GM19467 (cell line): ENCODE measurements at regions not wholly inside any gene's neighbourhood (a gene's known extent, or its start where the extent isn't known, plus 50 kb on each side); places are given as distances from the start of the nearest gene placed in this dataset.

Experiments used
- ATAC-seq: cut with Tn5 transposase; IDR thresholded peaks from one replicate; pipeline ENCODE4 v1.9.1; 2021; ENCODE audit warnings: mild to moderate bottlenecking, moderate library complexity; ENCODE audit not compliant: unreplicated experiment

- no peak for ATAC-seq
Observed at GRCh38 chr3:168476360-168476980, 380.7 kb upstream of the GOLIM4 start.

- ATAC-seq, result no peak
Observed at GRCh38 chr3:168475704-168476103, 380.0 kb upstream of the GOLIM4 start.

- ATAC-seq, result no peak
Observed at GRCh38 chr3:168473334-168473890, 377.7 kb upstream of the GOLIM4 start.

- ATAC-seq, result no peak
Observed at GRCh38 chr3:168472783-168473182, 377.1 kb upstream of the GOLIM4 start.

- ATAC-seq, result no peak
Observed at GRCh38 chr3:168470380-168470779, 374.7 kb upstream of the GOLIM4 start.

- ATAC-seq, result no peak
Observed at GRCh38 chr3:168469436-168469835, 373.7 kb upstream of the GOLIM4 start.

GRCh38 chr3:168467115-168467714 is 371.5 kb upstream of the GOLIM4 start:
- ATAC-seq, result peak; percentile 76

GRCh38 chr3:168461793-168462192 is 366.1 kb upstream of the GOLIM4 start:
- no peak for ATAC-seq

GRCh38 chr3:168459226-168459784 is 363.6 kb upstream of the GOLIM4 start:
- ATAC-seq, result no peak

- ATAC-seq, result no peak
Observed at GRCh38 chr3:168457954-168458539, 362.3 kb upstream of the GOLIM4 start.

- no peak for ATAC-seq
Observed at GRCh38 chr3:168455814-168456213, 360.1 kb upstream of the GOLIM4 start.

GRCh38 chr3:168453623-168454022 is 357.9 kb upstream of the GOLIM4 start:
- ATAC-seq, result no peak

GRCh38 chr3:168443965-168444364 is 348.2 kb upstream of the GOLIM4 start:
- no peak for ATAC-seq

- no peak for ATAC-seq
Observed at GRCh38 chr3:168442502-168442901, 346.8 kb upstream of the GOLIM4 start.

GRCh38 chr3:168436245-168436724 is 340.6 kb upstream of the GOLIM4 start:
- no peak for ATAC-seq

- no peak for ATAC-seq
Observed at GRCh38 chr3:168431491-168431890, 335.8 kb upstream of the GOLIM4 start.

GRCh38 chr3:168427835-168428475 is 332.2 kb upstream of the GOLIM4 start:
- no peak for ATAC-seq

- no peak for ATAC-seq
Observed at GRCh38 chr3:168427156-168427555, 331.4 kb upstream of the GOLIM4 start.

GRCh38 chr3:168425936-168426595 is 330.3 kb upstream of the GOLIM4 start:
- no peak for ATAC-seq

- no peak for ATAC-seq
Observed at GRCh38 chr3:168424059-168424734, 328.5 kb upstream of the GOLIM4 start.
